Ishikawa (cell line): ENCODE measurements at regions not wholly inside any gene's neighbourhood (a gene's known extent, or its start where the extent isn't known, plus 50 kb on each side); places are given as distances from the start of the nearest gene placed in this dataset.

Source experiments
- CEBPB ChIP-seq: IDR thresholded peaks from 2 replicates; pipeline ENCODE4 v1.6.1; 2012
- CREB1 ChIP-seq: IDR thresholded peaks from 2 replicates; pipeline ENCODE4 v1.6.1; 2012; ENCODE audit warnings: low read depth
- EGR1 ChIP-seq: IDR thresholded peaks from 2 replicates; pipeline ENCODE4 v1.6.1; 2012
- EP300 ChIP-seq: IDR thresholded peaks from 2 replicates; pipeline ENCODE4 v1.6.1; 2012; ENCODE audit warnings: borderline replicate concordance
- FOXM1 ChIP-seq: IDR thresholded peaks from 2 replicates; pipeline ENCODE4 v1.6.1; 2012; ENCODE audit warnings: low read depth, borderline replicate concordance
- NFIC ChIP-seq: IDR thresholded peaks from 2 replicates; pipeline ENCODE4 v1.6.1; 2012
- RAD21 ChIP-seq: IDR thresholded peaks from 2 replicates; pipeline ENCODE4 v1.6.1; 2012; ENCODE audit warnings: low read depth
- TAF1 ChIP-seq: IDR thresholded peaks from 2 replicates; pipeline ENCODE4 v1.6.1; 2012; ENCODE audit warnings: low read depth, mild to moderate bottlenecking
- TCF12 ChIP-seq: IDR thresholded peaks from 2 replicates; pipeline ENCODE4 v1.6.1; 2012; ENCODE audit warnings: low read depth
- TEAD4 ChIP-seq: IDR thresholded peaks from 2 replicates; pipeline ENCODE4 v1.6.1; 2012
- YY1 ChIP-seq: IDR thresholded peaks from 2 replicates; pipeline ENCODE4 v1.6.1; 2012; ENCODE audit warnings: low read depth
- TF ChIP-seq, protein P1 (sequence below): IDR thresholded peaks from 2 replicates; pipeline ENCODE4 v1.6.1; 2012; ENCODE audit warnings: low read depth, mild to moderate bottlenecking
- TF ChIP-seq, protein P2 (sequence below): IDR thresholded peaks from 2 replicates; pipeline ENCODE4 v1.6.1; 2012

DNA sequence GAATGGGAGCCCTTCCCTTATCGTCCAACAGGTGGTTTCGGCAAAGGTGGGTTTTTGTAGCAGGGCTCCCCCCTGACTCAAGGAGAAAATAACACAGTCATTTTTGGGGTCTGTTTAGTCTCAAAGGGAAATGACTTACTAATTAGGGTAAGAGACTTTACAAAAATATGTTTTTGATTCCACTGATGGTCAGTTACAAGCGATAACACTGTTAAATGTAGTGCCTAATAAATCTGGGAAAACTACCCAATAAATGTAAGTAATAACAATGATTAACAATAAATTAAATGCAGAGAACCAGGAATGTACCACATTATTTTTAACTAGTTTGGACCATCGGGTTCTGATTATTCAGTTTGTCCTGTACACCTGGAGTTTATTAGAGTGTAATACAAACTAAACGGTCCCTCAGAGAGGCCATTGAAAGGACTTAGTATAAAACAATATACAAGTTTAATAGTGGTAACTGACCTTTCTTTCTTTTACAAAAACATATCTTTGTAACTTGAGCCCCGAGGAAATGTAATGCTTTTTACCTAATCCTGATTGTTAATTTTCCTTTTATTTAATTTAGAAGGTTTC, 216.2 kb upstream of the HABP2 start:
- TF ChIP-seq CREB1: no peak
- TF ChIP-seq, protein P1, sequence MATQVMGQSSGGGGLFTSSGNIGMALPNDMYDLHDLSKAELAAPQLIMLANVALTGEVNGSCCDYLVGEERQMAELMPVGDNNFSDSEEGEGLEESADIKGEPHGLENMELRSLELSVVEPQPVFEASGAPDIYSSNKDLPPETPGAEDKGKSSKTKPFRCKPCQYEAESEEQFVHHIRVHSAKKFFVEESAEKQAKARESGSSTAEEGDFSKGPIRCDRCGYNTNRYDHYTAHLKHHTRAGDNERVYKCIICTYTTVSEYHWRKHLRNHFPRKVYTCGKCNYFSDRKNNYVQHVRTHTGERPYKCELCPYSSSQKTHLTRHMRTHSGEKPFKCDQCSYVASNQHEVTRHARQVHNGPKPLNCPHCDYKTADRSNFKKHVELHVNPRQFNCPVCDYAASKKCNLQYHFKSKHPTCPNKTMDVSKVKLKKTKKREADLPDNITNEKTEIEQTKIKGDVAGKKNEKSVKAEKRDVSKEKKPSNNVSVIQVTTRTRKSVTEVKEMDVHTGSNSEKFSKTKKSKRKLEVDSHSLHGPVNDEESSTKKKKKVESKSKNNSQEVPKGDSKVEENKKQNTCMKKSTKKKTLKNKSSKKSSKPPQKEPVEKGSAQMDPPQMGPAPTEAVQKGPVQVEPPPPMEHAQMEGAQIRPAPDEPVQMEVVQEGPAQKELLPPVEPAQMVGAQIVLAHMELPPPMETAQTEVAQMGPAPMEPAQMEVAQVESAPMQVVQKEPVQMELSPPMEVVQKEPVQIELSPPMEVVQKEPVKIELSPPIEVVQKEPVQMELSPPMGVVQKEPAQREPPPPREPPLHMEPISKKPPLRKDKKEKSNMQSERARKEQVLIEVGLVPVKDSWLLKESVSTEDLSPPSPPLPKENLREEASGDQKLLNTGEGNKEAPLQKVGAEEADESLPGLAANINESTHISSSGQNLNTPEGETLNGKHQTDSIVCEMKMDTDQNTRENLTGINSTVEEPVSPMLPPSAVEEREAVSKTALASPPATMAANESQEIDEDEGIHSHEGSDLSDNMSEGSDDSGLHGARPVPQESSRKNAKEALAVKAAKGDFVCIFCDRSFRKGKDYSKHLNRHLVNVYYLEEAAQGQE: no peak
- no peak for TF ChIP-seq TAF1
- TF ChIP-seq NFIC: no peak
- TF ChIP-seq CEBPB: no peak
- TF ChIP-seq YY1: no peak
- no peak for TF ChIP-seq EP300
- TF ChIP-seq TCF12: no peak
- TF ChIP-seq, protein P2, sequence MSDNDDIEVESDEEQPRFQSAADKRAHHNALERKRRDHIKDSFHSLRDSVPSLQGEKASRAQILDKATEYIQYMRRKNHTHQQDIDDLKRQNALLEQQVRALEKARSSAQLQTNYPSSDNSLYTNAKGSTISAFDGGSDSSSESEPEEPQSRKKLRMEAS: no peak
- TF ChIP-seq TEAD4: no peak
- TF ChIP-seq RAD21: no peak
- no peak for TF ChIP-seq FOXM1
- TF ChIP-seq EGR1: no peak
